Fibroblast of mammary gland (primary cell): ENCODE measurements at regions not wholly inside any gene's neighbourhood (a gene's known extent, or its start where the extent isn't known, plus 50 kb on each side); places are given as distances from the start of the nearest gene placed in this dataset.

ENCODE experiments used
- DNase-seq: peaks from one replicate; pipeline ENCODE4 v3.0.0-alpha.2; 2010; ENCODE audit warnings: low read depth
- H3K4me3 ChIP-seq: 2 replicates; pipeline ENCODE4 v1.5.1; 2011; ENCODE audit warnings: low read depth, mild to moderate bottlenecking, low read length, moderate library complexity; ENCODE audit not compliant: control insufficient read depth
- TF ChIP-seq, protein P1 (sequence below): conservative IDR thresholded peaks from 2 replicates; pipeline ENCODE4 v1.5.1; 2011; ENCODE audit warnings: low read depth, low read length, inconsistent platforms; ENCODE audit not compliant: control insufficient read depth, insufficient read depth

DNA sequence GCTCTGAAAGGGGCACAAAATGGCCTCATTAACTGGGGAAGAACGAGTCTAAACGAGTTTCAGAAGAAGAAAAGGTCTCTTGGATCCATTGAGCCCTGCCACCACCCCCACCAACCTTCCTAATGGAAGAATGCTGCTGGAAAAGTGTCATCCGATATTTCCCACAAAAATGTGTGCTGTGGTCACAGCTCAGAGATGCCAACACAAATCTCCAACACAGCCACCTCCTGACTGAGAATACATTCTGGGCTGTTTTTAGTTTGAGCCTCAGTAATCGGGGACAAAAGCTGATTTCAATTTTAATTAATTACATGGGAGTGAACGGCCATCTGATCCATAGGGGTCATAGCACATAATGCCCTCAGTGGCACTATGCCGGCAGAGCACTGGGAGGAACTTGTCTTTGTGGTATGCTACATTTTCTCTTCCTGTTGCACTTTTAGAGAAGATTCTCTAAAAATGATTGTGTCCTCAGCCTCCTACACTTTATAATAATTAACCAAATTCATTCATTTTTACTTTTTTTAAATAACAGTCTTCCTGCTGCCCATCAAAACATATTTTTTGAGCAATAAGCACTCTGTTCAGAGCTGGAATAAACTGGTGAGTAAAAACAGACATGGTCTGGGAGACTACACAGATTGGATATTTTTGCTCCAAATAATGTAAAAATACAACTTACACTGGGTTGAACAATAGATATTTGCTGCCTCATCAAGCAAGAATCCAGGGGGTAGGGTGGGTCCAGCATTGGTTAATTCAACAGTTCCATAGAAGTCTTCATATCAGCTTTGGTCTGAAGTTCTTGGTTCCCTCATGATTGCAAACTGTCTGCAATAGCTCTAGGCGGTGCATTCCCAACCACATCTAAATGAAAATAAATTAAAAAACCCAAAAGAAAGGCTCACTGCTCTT, 143.6 kb upstream of the TMEM170B start:
- H3K4me3 ChIP-seq, result no peak overlapping the region
- DNase-seq, result no peak
- TF ChIP-seq, protein P1, sequence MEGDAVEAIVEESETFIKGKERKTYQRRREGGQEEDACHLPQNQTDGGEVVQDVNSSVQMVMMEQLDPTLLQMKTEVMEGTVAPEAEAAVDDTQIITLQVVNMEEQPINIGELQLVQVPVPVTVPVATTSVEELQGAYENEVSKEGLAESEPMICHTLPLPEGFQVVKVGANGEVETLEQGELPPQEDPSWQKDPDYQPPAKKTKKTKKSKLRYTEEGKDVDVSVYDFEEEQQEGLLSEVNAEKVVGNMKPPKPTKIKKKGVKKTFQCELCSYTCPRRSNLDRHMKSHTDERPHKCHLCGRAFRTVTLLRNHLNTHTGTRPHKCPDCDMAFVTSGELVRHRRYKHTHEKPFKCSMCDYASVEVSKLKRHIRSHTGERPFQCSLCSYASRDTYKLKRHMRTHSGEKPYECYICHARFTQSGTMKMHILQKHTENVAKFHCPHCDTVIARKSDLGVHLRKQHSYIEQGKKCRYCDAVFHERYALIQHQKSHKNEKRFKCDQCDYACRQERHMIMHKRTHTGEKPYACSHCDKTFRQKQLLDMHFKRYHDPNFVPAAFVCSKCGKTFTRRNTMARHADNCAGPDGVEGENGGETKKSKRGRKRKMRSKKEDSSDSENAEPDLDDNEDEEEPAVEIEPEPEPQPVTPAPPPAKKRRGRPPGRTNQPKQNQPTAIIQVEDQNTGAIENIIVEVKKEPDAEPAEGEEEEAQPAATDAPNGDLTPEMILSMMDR, result no peak

DNA sequence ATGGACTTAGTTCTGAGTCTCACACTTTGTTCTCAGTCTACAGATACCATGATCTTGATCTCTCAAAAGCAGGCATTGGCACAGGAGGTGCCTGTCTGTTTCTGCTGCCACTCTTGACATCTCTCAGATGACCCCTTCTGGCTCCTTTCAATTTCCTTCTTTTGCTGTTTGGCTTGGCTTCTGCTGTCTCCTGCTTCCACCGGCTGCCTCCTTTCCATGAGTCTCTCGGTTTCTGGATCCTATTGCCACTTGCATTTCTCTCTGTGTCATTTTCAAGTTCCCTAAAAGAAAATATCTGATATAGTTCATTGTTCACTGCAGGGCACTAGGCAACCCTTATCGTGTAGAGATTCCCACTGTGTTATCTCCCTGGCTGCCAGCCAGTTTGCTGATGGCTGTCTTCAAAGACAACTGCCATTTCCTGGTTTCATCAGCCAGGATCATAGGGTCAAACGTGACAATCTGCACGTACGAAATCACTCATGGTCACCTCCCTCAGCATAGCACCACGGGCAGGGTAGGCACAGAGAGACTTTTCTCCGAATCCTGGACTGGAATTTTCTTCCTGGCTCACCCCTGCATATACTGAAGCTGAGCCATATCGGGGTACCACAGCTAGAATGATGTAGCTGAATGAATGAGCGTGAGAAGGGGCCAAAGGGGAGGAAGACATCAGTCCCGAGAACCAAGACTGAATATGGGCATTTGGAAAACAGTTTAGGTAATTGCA, 144.6 kb upstream of the TMEM170B start:
- TF ChIP-seq, protein P1, result no peak
- no peak for DNase-seq
- no peak overlapping the region for H3K4me3 ChIP-seq

DNA sequence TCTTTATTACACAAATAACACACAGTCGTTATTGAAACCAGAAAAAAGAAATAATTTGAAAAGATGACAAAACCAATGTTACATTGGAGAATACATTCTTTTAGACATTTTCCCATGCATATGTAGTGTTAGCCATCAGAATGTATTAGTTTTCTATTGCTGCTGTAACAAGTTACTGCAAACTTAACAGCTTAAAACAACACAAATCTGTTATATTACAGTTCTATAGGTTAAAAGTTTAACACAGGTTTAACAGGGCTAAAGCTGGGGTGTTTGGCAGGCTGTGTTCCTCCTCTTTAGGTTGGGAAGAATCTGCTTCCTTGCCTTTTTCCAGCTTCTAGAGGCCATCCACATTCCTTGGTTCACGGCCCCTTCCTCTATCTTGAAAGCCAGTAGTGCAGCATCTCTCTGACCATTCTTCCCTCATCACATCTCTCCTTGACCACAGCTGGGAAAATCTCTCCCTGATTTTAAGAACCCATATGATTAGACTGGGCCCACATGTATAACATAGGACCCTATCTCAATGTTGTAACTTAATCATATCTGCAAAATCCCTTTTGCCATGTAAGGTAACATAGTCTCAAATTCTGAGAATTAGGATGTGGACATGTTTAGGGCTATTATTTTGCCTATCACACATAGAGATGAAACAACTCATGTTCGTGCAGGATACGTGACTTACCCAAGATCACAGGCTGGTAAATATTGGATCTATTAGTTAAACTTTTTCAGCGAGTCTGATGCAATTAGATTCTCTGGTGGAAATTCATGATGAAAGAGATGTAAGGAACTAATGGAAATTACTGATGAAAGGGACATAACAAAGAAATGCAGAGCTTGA, 145.4 kb upstream of the TMEM170B start:
- TF ChIP-seq, protein P1, result no peak
- DNase-seq, result no peak

DNA sequence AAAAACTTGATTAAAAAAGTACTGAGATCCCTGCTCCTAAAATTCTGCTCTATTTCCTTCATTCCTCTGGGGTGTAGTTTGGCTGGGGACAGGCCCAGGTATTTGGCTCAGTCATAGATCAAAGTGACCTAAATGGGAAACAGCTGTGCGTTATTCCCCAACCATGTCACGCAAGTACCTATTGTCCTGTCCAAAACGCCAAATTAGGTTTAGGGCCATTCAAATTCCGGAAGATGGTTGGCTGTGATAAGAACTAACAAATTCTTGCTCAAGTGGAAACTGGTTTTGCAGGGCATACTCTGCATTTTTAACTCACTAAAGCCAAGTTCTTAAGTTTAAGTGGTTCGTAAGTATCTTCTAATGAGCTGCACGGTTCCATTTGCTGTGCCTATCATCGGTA, 147.6 kb upstream of the TMEM170B start:
- no peak for DNase-seq
- H3K4me3 ChIP-seq, result no peak overlapping the region
- TF ChIP-seq, protein P1, result no peak

More for the DNA sequence above, 145.4 kb upstream of the TMEM170B start:
- no peak overlapping the region for H3K4me3 ChIP-seq

DNA sequence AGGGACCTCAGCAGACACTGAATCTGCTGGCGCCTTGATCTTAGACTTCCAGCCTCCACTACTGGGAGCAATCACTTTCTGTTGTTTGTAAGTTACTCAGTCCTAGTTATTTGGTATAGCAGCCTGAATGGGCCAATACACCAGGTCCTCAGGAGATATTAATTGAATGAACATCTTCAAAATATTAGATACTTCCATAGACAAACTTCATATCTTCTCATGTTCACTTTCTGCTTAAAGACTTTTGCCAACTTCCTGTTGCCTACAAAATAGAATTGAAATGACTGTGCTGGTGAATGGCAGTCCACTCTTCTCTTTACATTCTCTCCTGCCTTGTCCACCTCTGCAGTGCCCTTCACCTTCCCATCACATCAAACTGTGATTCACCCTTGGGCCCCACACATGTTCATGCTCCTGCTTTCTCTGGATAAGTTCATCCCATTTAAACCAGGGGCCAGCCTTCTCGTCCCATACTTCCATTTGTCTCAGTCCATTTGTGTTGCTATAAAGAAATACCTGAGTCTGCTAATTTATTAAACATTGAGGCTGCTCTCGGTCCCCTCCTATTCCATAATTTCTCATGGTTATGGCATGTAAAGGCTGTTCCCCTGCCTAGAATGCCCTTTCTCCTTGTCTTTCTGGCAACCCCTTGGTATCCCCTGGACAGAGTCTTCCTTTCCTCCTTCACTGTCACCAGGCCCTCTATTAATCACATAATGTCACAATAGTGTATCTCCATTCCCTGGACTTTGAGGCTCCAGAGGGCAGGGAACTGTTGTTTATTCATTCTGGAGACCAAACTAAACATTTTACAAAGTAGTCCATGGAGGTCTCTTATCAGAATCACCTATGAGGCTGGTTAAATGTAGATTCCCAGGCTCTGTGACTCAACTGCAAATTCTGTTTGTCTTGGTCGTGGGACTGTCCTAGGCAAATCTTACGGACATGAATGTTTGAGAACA, 148.3 kb upstream of the TMEM170B start:
- no peak overlapping the region for H3K4me3 ChIP-seq
- TF ChIP-seq, protein P1, result no peak
- no peak for DNase-seq
